ENCODE measurements at regions not wholly inside any gene's neighbourhood (a gene's known extent, or its start where the extent isn't known, plus 50 kb on each side); places are given as distances from the start of the nearest gene placed in this dataset.
"Not testable (repeated sequence)": the region's sequence is repeated elsewhere in the genome, so short reads cannot be mapped to it uniquely, and the experiment has no call there.

GRCh38 chr3:106447723-106448301 lies 579.0 kb upstream of the CBLB start:
- H4K20me1 ChIP-seq (ENCODE audit: insufficient read depth): no peaks in the 10 kb centered on the region
- CTCF ChIA-PET: no interaction called here
- H3K9ac ChIP-seq: no peak overlapping the region
- H3K27ac ChIP-seq (ENCODE audit: low read depth in 2 of 2, low read length in 1 of 2): peak overlapping the region in 1 of 2 experiments; percentile 53; a peak in 1 of 4 replicates
- no peaks in the 10 kb centered on the region for H3K9me3 ChIP-seq
- no peak overlapping the region for H3K4me2 ChIP-seq
- H2AFZ ChIP-seq (ENCODE audit: low read depth): no peak overlapping the region
- no peaks in the 10 kb centered on the region for H3K27me3 ChIP-seq (ENCODE audit: insufficient read depth)
- no peaks in the 10 kb centered on the region for H3K79me2 ChIP-seq (ENCODE audit: insufficient read depth)
- H3K4me1 ChIP-seq (ENCODE audit: control insufficient read depth in 1 of 2, insufficient read depth in 2 of 2, low read depth in 1 of 2, low read length in 1 of 2): no peaks in the 10 kb centered on the region; a peak in 2 of 4 replicates
- no peaks in the 10 kb centered on the region for H3K9me2 ChIP-seq
- TF ChIP-seq NFIC (IDR thresholded peaks at IDR 0.05; ENCODE audit: borderline replicate concordance): peak; percentile 16; the same call in 1 of the 2 replicates
- peak; percentile 29; the same call in 1 of the 2 replicates for TF ChIP-seq JUND (IDR thresholded peaks at IDR 0.05)
- TF ChIP-seq FOSL2 (IDR thresholded peaks at IDR 0.05; ENCODE audit: borderline replicate concordance, low read depth): no peak
- TF ChIP-seq CTCF (IDR thresholded peaks at IDR 0.05): no peak
- no peak for TF ChIP-seq GATA2 (CRISPR knock-in tag; IDR thresholded peaks at IDR 0.05)
- TF ChIP-seq TCF12 (IDR thresholded peaks at IDR 0.05): peak; percentile 36
- H3F3A ChIP-seq (replicated peaks; ENCODE audit: insufficient read depth): no peaks in the 10 kb centered on the region
- no peaks in the 10 kb centered on the region for H3K36me3 ChIP-seq (replicated peaks in 1 of 2; ENCODE audit: control insufficient read depth in 1 of 2, insufficient read depth in 2 of 2, low read length in 1 of 2)
- POLR2A ChIA-PET: no interaction called here
- no peak overlapping the region for H3K4me3 ChIP-seq (ENCODE audit: low read depth in 2 of 2, low read length in 1 of 2)
- DNase-seq: no peak

- H2AFZ ChIP-seq (ENCODE audit: low read depth); H4K20me1 ChIP-seq (ENCODE audit: insufficient read depth); H3K4me3 ChIP-seq (ENCODE audit: low read depth in 2 of 2, low read length in 1 of 2); CTCF ChIA-PET; H3K9me3 ChIP-seq; H3K79me2 ChIP-seq (ENCODE audit: insufficient read depth); H3F3A ChIP-seq (replicated peaks; ENCODE audit: insufficient read depth); H3K36me3 ChIP-seq (replicated peaks in 1 of 2; ENCODE audit: control insufficient read depth in 1 of 2, insufficient read depth in 2 of 2, low read length in 1 of 2); H3K9me2 ChIP-seq; H3K4me2 ChIP-seq; H3K9ac ChIP-seq; POLR2A ChIA-PET; DNase-seq; H3K4me1 ChIP-seq (ENCODE audit: control insufficient read depth in 1 of 2, insufficient read depth in 2 of 2, low read depth in 1 of 2, low read length in 1 of 2); H3K27me3 ChIP-seq (ENCODE audit: insufficient read depth): not testable (repeated sequence)
- H3K27ac ChIP-seq (ENCODE audit: low read depth in 2 of 2, low read length in 1 of 2): peak overlapping the region in 1 of 2 experiments; percentile 15; a peak in 1 of 4 replicates
- 85% methylated on average over 3 of the region's 3 CpGs for WGBS (ENCODE audit: low lambda C conversion rate)
Observed at GRCh38 chr3:106448372-106448966, 579.7 kb upstream of the CBLB start.

DNA sequence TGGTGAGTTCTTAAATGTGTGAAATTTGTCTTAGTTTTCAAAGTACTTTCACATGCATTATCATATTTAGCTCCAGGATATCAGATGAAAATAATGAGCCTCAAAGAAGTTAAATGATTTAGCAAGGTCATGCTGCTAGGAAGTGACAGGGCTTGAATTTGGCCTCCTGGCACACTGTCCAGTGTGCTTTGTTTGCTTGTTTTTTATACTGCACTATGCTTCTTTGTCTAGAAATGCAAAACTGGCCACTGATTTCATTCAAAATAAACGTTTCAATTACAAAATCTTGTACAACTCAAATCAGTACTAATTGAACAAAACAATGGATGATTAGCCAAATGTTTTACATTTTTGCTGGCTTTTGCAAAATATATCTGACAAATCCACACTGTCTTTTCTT lies 583.3 kb upstream of the CBLB start:
- H3K4me1 ChIP-seq (ENCODE audit: control insufficient read depth in 1 of 2, insufficient read depth in 2 of 2, low read depth in 1 of 2, low read length in 1 of 2): no peaks in the 10 kb centered on the region; a peak in 2 of 4 replicates
- H3K9ac ChIP-seq: no peak overlapping the region
- H3K4me3 ChIP-seq (ENCODE audit: low read depth in 2 of 2, low read length in 1 of 2): no peak overlapping the region
- no peaks in the 10 kb centered on the region for H3K36me3 ChIP-seq (replicated peaks in 1 of 2; ENCODE audit: control insufficient read depth in 1 of 2, insufficient read depth in 2 of 2, low read length in 1 of 2)
- CTCF ChIA-PET: no interaction called here
- H3K27me3 ChIP-seq (ENCODE audit: insufficient read depth): no peaks in the 10 kb centered on the region
- DNase-seq: no peak
- H3F3A ChIP-seq (replicated peaks; ENCODE audit: insufficient read depth): peaks cover 2% of the 10 kb centered on the region
- no peak overlapping the region for H3K4me2 ChIP-seq
- H3K9me2 ChIP-seq: no peaks in the 10 kb centered on the region
- H3K79me2 ChIP-seq (ENCODE audit: insufficient read depth): no peaks in the 10 kb centered on the region
- WGBS (ENCODE audit: low lambda C conversion rate): 61% methylated on average over 1 of the region's 1 CpG
- no peaks in the 10 kb centered on the region for H4K20me1 ChIP-seq (ENCODE audit: insufficient read depth)
- H3K9me3 ChIP-seq: no peaks in the 10 kb centered on the region
- POLR2A ChIA-PET: no interaction called here
- no peak overlapping the region for H3K27ac ChIP-seq (ENCODE audit: low read depth in 2 of 2, low read length in 1 of 2)
- H2AFZ ChIP-seq (ENCODE audit: low read depth): no peak overlapping the region
- TF ChIP-seq USF1 (IDR thresholded peaks at IDR 0.05; ENCODE audit: borderline replicate concordance, low read depth) (no peak), RCOR1 (IDR thresholded peaks at IDR 0.05; ENCODE audit: low read length) (no peak), CTCF (IDR thresholded peaks at IDR 0.05) (no peak), SMC3 (IDR thresholded peaks at IDR 0.05; ENCODE audit: low read depth, low read length) (no peak), IRF3 (IDR thresholded peaks at IDR 0.05; ENCODE audit: low read depth, low read length) (no peak), SIN3A (IDR thresholded peaks at IDR 0.05; ENCODE audit: borderline replicate concordance, low read depth, low read length) (no peak), CHD2 (IDR thresholded peaks at IDR 0.05; ENCODE audit: low read length, partially characterized antibody) (no peak), RFX5 (IDR thresholded peaks at IDR 0.05; ENCODE audit: low read length) (no peak), JUND (IDR thresholded peaks at IDR 0.05) (no peak), FOXJ3 (CRISPR knock-in tag; IDR thresholded peaks at IDR 0.05) (no peak)
- TF ChIP-seq, protein P1, sequence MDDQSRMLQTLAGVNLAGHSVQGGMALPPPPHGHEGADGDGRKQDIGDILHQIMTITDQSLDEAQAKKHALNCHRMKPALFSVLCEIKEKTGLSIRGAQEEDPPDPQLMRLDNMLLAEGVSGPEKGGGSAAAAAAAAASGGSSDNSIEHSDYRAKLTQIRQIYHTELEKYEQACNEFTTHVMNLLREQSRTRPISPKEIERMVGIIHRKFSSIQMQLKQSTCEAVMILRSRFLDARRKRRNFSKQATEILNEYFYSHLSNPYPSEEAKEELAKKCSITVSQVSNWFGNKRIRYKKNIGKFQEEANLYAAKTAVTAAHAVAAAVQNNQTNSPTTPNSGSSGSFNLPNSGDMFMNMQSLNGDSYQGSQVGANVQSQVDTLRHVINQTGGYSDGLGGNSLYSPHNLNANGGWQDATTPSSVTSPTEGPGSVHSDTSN (IDR thresholded peaks at IDR 0.05): no peak

All from SK-N-SH (cell line).